HG02943 (cell line): ENCODE measurements at regions not wholly inside any gene's neighbourhood (a gene's known extent, or its start where the extent isn't known, plus 50 kb on each side); places are given as distances from the start of the nearest gene placed in this dataset.

Experiments used
- ATAC-seq: cut with Tn5 transposase; IDR thresholded peaks from one replicate; pipeline ENCODE4 v1.9.1; 2021; ENCODE audit warnings: mild to moderate bottlenecking, low read depth, moderate library complexity; ENCODE audit not compliant: unreplicated experiment

DNA sequence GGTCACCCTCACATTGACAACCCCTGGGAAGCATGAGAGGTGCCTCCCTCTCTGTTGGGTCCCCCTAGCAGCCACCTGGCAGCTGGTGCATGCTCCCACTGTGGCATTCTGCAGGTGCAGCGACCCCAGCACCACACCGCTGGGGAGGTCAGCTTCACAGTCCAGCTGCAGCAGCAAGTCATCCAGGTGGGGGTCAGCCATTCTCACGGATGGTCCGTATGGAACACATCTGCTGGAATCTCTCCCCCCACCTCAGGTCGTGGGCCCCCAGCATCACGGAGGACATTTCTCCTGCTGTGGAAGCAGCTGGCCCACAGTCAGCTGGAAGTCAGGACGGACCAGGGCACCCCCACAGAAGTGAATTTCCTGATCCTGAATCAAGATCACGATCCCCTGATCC, 201.3 kb downstream of the COG6 start:
- ATAC-seq = no peak

DNA sequence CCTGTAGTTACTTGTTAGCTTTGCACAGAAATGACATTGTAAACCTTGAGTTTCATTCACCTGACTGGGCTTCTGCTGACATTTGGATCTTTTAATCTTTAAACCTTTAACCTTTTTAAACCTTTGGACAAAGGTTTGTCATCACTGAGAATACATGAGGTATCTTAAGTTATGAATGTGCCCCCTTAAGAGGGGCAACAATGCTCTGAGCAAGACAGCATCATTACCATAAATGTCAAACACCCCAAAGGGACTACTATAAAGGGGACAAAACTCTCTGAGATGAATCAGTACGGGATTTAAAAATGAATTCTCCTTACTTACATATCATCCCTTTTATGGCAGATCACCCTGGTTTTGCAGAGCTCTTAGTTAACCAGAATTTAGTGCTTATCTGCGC, 203.3 kb downstream of the COG6 start:
- ATAC-seq = no peak

DNA sequence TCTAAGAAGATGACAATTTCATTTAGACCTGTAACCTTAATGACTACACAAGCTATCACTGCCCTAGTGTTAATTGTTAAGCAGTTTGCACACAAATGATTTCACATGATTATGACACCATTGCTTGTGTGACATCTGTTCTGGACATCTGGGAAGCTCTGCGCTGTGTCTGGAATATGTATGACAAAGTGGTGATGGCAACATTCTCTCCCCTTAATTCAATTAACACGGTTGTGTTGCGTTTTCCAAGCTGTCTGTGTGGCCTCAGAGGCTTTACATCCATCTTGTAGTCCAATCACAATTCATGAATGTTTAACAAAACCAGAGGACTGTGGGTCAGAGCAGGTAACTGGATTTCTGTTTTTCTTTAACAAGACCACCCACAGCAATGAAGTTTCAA, 204.4 kb downstream of the COG6 start:
- no peak for ATAC-seq

DNA sequence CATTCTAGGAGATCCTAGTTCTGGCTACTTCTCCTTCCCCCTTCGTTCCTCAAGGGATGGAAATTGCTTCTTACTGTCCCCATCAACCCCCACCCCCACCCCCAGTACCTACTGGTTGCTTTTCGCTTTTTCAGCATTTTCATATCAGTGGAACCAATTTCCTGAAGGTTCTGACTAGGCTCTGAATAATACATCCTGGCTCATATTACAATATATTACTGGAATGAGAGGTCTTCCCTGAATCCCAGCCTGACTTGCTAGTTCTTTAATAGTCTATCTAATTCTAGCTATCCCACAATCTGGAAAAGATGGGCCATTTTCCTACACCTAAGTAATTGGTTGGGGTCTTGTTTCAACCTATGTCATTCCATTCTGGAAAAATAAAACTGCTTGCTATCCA, 207.4 kb downstream of the COG6 start:
- ATAC-seq = no peak

GRCh38 chr13:39864221-39864620, 208.8 kb downstream of the COG6 start:
- no peak for ATAC-seq

DNA sequence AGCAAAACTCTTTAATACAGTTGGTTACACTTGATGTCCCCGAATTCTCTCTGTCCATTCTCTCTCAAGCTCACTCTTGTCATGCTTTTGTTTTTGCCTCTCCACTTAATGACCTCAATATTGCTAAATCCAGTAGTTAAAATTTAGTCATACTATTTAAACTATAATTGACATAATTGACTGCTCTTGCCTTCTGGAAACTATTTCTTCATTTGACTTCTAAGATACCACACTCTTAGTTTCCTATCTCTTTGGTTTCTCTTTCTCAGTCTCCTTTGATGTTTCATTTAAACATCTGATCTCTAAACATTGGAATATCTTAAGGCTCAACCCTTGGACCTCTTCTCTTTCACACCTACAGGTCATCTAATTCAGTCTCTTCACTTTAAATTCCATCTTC, 211.3 kb downstream of the COG6 start:
- no peak for ATAC-seq

DNA sequence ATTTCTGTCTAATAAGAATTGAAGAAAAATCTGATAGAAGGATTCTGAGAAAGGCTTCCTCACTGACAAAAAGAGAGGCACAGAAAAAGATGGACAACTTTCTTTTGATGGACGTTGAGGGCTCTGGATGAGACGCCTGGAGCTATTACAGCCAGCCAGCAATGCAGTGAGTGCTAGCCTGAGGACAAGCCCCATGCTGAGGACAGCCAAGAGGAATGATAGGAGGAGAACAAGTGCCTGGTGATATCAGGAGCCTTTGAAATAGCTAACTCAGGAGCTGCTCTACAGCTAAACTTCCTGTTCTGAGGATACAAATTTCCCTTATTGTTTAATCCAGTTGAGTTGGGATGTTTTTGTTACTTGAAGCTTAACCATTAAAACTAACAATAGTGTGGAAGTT, 212.3 kb downstream of the COG6 start:
- no peak for ATAC-seq

DNA sequence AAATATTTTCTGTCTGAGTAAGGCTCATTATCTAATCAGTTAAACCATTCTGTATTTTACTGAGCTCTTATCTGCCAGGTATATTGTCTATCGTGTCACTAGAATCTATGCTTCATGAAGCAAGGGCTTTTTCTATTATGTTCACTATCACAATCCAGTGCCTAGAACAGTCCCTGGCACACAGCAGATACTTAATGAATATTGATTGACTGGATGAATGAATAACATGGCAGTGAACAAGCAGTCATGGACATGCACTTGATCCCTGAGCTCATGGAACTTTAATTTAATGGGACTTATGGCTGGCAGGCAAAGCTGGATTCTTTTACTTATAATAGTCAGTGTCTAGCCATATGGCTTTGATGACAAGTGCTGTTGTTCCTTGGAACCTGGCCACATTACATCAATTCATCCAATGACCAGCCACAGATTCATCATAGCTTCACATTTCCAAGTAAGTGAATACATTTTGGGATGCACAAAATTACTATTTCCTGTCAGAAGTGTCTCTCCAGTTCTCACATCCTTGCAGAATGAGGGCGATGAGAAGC, 214.8 kb downstream of the COG6 start:
- ATAC-seq = no peak

GRCh38 chr13:39874331-39875053, 219.0 kb downstream of the COG6 start:
- ATAC-seq = no peak

DNA sequence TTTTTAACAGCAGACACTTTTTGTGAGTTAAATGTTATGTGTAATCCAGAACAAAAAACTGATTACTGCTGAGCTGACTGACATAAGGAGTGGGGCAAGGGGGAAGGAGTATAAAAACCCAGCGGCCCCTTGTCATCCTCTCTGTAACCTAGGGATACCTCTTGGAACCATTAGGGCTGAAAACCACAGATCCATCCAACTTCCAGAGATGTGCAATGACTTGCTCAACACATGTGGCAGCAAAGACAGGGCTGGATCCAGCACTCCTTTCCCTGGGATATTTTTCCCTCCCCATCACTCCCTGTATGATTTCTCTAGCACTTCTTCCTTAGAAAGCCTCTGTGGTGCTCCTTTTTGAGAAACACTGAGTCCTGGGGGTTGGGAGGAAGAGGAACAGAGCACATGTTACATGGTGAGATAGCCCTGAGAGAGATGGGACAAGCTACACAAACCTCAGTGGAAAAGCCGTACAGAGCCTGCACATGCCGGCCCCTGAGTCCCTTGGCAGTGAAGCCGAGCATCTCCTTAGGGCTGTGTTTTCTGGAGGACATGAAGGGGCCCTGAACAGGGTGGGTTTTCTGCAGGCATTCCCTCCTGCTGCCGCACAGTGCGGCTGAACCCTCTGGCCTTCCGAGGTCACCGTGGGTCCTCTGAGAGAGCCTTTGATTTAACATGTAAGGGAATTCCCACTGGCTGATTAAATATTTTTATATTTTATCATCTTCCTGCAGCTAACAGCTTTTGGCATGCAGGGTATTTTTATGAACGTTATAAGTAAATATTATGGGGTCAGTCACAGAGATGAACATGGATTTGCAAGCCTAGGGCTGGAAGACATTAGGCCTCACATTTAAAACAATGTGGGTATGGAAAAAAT, 219.9 kb downstream of the COG6 start:
- ATAC-seq = no peak

DNA sequence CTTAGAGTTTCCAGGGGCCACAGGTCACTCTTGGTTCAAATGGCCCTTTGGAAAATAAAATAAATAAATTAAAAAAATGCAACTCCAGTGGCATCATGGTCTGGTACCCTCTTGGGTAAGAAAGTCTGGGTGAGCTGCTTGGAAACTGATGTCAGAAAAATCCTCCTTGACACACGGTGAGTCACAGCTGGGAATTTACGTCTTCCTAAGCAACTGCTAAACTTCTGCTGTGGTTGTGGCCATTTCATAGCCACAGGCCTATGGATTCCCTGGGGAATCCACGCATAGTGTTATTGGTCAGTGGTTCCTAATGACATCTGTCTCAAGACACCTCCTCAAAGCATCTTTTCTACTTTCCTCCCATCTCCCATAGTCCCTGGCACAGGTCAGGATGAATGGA, 220.8 kb downstream of the COG6 start:
- ATAC-seq = no peak

DNA sequence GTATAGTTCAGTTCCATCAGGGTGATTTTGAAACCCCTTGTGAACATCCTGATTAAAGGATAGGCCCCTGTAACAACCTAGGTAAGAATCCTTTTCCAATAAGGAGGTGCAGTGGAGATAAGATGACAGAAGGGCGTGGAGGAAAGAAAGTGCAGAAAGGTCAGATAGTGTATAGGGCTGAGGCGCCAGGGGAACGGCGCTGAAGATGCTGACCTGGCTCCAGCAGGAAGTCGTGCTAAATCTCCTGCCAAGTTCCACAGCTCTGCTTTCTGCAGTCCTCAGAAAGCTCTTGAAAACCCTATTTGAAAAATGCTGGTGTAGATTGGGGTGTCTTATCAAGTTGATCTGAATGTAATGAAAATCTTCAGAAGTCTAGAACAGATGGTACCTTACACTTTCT, 221.7 kb downstream of the COG6 start:
- ATAC-seq = no peak

- no peak for ATAC-seq
Measured at GRCh38 chr13:39879286-39880035, 224.0 kb downstream of the COG6 start.

DNA sequence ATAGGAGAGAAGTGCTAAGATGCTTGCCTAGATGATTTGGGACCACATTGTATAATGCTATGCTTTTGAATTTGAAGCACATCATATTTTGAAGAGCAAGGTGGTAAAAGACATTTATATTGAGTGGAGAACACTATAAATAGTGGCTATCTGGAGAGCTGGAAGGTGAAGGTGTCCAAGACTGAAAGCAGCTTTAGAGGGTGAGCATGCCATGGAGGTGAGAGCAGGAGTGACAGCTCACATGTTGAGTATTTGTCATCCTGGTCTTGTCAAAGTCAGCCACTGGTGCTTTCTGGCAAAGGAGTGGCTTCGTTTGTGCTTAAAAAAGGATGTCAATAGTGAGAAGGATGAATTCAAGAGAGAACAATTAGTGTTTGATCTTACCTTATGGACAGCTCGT, 225.9 kb downstream of the COG6 start:
- no peak for ATAC-seq

DNA sequence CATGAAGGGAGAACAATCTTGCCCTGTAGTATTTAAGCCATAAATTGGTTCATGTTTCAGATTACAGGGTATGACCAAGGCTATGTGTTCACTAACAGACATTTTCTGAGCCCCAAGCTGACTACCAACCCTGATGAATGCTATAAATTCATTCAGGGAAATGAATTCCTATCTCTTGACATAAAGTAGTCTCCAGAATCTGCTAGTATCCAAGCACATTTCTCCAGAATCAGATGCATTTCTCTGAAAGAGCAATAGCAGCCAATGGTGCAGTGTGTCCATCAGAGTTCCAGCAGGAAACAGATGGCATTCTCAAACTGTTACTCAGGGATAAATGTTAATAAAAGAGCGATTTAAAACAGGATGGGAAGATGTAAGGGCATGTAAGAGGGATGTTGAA, 226.4 kb downstream of the COG6 start:
- no peak for ATAC-seq

DNA sequence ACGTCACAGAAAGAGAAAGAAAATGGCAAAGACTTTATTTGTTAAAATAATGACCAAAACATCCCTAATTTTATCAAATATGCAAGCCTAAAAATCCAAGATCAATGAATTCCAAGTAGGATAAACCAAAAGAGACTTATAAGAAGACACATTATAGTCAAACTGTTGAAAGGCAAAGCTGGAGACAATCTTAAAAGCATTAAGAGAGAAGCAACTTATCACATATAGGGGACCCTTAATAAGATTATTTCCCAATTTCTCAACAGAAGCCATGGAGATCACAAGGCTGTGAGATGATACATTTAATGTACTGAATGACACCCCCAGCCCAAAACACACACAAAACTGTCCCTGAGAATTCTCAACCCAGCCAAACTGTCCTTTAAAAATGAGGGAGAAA, 228.7 kb downstream of the COG6 start:
- no peak for ATAC-seq

GRCh38 chr13:39886336-39886735, 230.9 kb downstream of the COG6 start:
- ATAC-seq = no peak

DNA sequence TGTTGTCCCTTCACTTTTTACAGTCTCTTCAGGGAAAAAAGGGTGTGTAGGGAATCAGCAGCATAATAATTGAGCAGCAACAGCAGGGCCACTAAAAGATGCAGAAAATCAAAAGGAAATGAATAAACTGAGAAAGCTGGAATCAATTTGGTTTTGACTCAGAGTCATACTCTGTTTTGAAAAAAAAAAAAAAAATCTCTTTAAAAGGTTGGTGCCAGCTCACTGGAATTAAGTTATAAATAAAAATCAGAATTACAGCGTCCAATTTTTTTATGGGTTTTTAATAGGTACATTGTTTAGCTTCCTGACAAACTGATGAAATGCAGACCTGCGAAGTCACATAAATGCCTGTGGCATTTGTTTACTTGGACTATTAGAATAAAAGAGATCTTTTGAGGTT, 231.9 kb downstream of the COG6 start:
- ATAC-seq = no peak

DNA sequence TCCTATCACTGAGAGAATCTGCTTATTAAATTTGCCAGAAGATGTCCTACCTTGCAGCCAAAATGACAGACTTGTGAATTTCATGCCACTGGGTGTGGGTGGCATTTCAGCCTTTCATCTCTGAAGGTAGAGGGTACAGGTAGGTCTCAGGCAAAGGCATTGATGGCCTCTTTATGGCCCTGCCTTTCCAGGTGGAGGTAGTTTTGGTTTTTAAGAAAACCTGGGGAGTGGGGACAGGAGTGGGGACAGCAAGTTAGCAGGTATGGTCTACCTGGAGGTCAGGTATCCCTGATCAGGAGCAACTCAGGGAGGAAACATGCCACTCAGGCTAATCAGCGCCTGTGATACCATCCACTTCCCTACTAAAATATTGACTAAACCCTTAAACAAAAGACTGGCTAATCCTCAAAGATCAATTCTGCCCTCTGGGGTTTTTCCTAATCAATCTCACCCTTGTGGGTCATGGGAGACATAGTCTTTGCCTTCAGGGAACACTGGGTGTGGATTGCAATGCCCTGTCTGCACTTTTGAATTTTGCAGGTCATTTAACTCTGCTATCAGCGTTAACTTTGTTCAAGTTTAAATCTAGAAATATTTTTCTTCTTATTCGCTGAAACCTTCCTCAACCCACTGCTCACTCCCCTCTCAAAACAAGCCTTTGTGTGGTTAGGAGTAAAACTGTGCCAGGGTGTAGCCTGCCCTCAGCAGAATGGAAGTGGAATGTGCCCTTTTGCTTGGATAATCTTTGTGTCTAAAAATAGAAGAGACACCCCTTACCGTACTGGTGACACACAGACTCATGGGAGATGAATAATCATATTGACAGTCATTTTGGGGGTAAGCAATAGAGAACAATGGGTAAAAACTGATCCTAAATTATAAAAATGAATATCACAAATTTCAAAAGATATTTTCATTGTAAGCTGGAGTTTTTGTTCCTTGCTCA, 233.7 kb downstream of the COG6 start:
- ATAC-seq = no peak

DNA sequence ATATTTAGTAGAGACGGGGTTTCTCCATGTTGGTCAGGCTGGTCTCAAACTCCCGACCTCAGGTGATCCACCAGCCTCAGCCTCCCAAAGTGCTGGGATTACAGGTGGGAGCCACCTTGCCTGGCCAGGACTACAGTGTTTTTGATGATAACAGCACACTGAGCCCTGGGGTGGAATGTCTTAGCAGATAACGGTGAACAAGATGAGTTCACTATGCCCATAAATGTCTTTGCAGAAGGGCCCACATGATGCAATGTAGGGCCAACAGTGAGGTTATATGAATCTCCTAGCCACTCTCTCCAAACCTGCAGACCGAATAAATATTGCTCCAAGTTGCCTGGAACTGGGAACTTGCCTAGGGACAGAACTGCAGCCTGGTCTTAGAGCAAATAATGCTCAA, 235.1 kb downstream of the COG6 start:
- ATAC-seq = no peak
